DND-41 (cell line): ENCODE measurements at regions not wholly inside any gene's neighbourhood (a gene's known extent, or its start where the extent isn't known, plus 50 kb on each side); places are given as distances from the start of the nearest gene placed in this dataset.

ENCODE experiments used
- ATAC-seq: fragments of 200-7000 bp; cut with Tn5 transposase; 3 replicates; pipeline ENCODE4 v1.9.1; 2021; ENCODE audit warnings: low read depth; ENCODE audit not compliant: insufficient read depth
- DNase-seq: peaks from one replicate; pipeline ENCODE4 v3.0.0-alpha.2; 2020
- H2AFZ ChIP-seq: 2 replicates; pipeline ENCODE4 v1.6.0; 2012; ENCODE audit warnings: low read depth, low read length
- H3K27ac ChIP-seq: 2 replicates; pipeline ENCODE4 v1.5.1; 2012; ENCODE audit warnings: low read length, inconsistent platforms
- H3K27me3 ChIP-seq: fragments of 200-600 bp; sonication (generic); 2 replicates; pipeline ENCODE4 v1.6.0; 2012; ENCODE audit warnings: low read length, mild to moderate bottlenecking, inconsistent platforms; ENCODE audit not compliant: insufficient read depth, poor library complexity
- H3K36me3 ChIP-seq: 2 replicates; pipeline ENCODE4 v1.5.1; 2012; ENCODE audit warnings: low read length, inconsistent platforms; ENCODE audit not compliant: insufficient read depth
- H3K4me1 ChIP-seq: 2 replicates; pipeline ENCODE4 v1.5.1; 2012; ENCODE audit warnings: mild to moderate bottlenecking, low read length; ENCODE audit not compliant: insufficient read depth
- H3K4me2 ChIP-seq: 2 replicates; pipeline ENCODE4 v1.6.0; 2012; ENCODE audit warnings: mild to moderate bottlenecking, moderate library complexity, low read length, inconsistent platforms; ENCODE audit not compliant: insufficient read depth
- H3K4me3 ChIP-seq, 2 experiments: fragments of 200-600 bp in 1 of 2; shearing (Covaris generic) in 1 of 2; 2 replicates each; pipeline ENCODE4 v1.5.1; 2012 to 2016; ENCODE audit warnings: inconsistent platforms in 2 of 2, low read length in 2 of 2, mild to moderate bottlenecking in 2 of 2, low read depth in 1 of 2, moderate library complexity in 1 of 2
- H3K79me2 ChIP-seq: 2 replicates; pipeline ENCODE4 v1.6.0; 2012; ENCODE audit warnings: low read length, inconsistent platforms; ENCODE audit not compliant: insufficient read depth
- H3K9ac ChIP-seq: 2 replicates; pipeline ENCODE4 v1.6.0; 2012; ENCODE audit warnings: low read depth, mild to moderate bottlenecking, inconsistent platforms, low read length, moderate library complexity
- H3K9me3 ChIP-seq: 2 replicates; pipeline ENCODE4 v1.5.1; 2012; ENCODE audit warnings: low read length, moderate library complexity, mild to moderate bottlenecking, inconsistent platforms; ENCODE audit not compliant: insufficient read depth, severe bottlenecking
- H4K20me1 ChIP-seq: 2 replicates; pipeline ENCODE4 v1.6.0; 2012; ENCODE audit warnings: low read length; ENCODE audit not compliant: insufficient read depth
- CTCF ChIP-seq: IDR thresholded peaks from 2 replicates; pipeline ENCODE4 v1.5.1; 2012; ENCODE audit warnings: borderline replicate concordance, low read length, moderate library complexity, mild to moderate bottlenecking; ENCODE audit not compliant: poor library complexity, severe bottlenecking; ENCODE audit errors: extremely low read depth
- EZH2 ChIP-seq: IDR thresholded peaks from 3 replicates; pipeline ENCODE4 v1.6.1; 2012; ENCODE audit warnings: borderline replicate concordance, low read depth, mild to moderate bottlenecking, moderate library complexity, low read length, inconsistent platforms; ENCODE audit not compliant: severe bottlenecking

DNA sequence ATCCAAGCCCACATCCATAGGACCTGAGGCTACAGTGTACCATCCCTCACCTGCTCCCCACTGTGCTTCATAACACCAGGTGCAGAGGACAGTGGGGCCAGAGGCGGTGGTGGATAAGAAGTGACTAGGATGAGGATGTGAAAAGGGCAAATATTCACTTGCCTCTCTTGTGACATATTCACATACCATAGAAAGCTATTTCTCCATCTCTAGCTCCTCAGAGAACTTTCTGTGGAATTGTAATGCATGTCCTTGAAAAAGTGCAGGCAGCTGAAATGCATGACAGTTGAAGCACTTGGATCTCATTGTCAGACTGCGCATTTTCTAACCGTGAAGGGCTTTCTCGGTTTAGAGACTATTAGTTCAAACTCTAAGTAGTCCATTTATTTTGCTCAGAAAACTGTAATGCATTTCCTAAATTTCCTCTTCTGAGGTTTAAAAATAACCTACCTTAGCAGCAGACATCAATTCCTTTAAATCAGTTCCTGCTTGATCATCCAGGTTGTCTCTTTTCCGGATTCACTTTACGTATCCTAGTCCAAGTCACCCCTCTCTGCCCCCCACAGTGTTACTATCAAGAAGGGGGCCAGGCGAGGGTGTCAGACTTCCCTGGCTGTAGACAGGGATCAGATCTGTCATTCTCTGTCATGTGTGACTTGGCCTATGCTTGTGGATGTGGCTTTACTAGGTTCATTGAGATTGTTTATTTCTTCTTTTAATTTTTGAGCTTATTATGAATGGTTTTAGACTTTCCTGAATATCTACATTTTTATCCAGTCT, 984.0 kb upstream of the TMEM132C start:
- Histone ChIP-seq H2AFZ (no peak overlapping the region), H3K36me3 (no peaks in the 10 kb centered on the region), H3K4me1 (no peaks in the 10 kb centered on the region), H3K79me2 (no peaks in the 10 kb centered on the region), H4K20me1 (no peaks in the 10 kb centered on the region), H3K4me3 (no peak overlapping the region), H3K4me2 (no peak overlapping the region), H3K27ac (no peak overlapping the region), H3K9me3 (peaks cover 3% of the 10 kb centered on the region), H3K9ac (no peak overlapping the region), H3K27me3 (no peaks in the 10 kb centered on the region)
- no peak for TF ChIP-seq EZH2
- DNase-seq (no peak), ATAC-seq (no peak)

DNA sequence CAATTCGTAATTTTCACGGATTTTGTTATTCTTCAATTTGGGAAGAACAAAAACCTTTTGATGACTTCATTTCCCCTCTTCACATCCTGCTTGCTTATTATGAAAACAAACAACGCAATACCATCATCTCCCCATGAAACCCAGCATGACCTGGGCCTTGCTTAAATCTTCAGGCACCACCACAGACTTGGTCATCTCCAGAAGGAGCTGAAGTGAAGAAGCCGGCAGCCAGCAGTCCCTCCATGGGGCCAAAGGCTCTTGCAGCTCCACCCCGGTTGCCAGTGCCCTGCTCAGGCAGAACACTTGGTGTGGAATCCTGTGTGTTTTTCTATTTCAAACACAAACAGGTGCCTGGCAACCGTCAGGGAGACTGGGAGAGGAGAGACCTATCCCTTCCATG, 982.9 kb upstream of the TMEM132C start:
- no peak overlapping the region for H3K4me2 ChIP-seq
- no peaks in the 10 kb centered on the region for H3K36me3 ChIP-seq
- no peak for TF ChIP-seq EZH2
- no peak for TF ChIP-seq CTCF
- H3K9me3 ChIP-seq = peaks cover 4% of the 10 kb centered on the region
- ATAC-seq (no peak), DNase-seq (no peak)
- H3K79me2 ChIP-seq = no peaks in the 10 kb centered on the region
- H2AFZ ChIP-seq = no peak overlapping the region
- H3K4me1 ChIP-seq = no peaks in the 10 kb centered on the region
- H3K4me3 ChIP-seq = no peak overlapping the region
- H3K9ac ChIP-seq = no peak overlapping the region
- no peaks in the 10 kb centered on the region for H4K20me1 ChIP-seq
- H3K27ac ChIP-seq = no peak overlapping the region
- H3K27me3 ChIP-seq = no peaks in the 10 kb centered on the region

GRCh38 chr12:127284870-127285431, 982.0 kb upstream of the TMEM132C start:
- no peak for TF ChIP-seq EZH2
- TF ChIP-seq CTCF = no peak
- no peak for DNase-seq
- Histone ChIP-seq H3K36me3 (no peaks in the 10 kb centered on the region), H3K9ac (no peak overlapping the region), H3K27me3 (no peaks in the 10 kb centered on the region), H3K4me1 (no peaks in the 10 kb centered on the region), H3K79me2 (no peaks in the 10 kb centered on the region), H2AFZ (no peak overlapping the region), H3K4me2 (no peak overlapping the region), H4K20me1 (no peaks in the 10 kb centered on the region), H3K4me3 (no peak overlapping the region), H3K27ac (no peak overlapping the region), H3K9me3 (peaks cover 4% of the 10 kb centered on the region)
- no peak for ATAC-seq

- TF ChIP-seq EZH2 (no peak), CTCF (no peak)
- Histone ChIP-seq H3K27ac (no peak overlapping the region), H3K9me3 (peaks cover 4% of the 10 kb centered on the region), H3K4me2 (no peak overlapping the region), H3K79me2 (no peaks in the 10 kb centered on the region), H2AFZ (no peak overlapping the region), H3K4me1 (no peaks in the 10 kb centered on the region), H3K4me3 (no peak overlapping the region), H3K36me3 (no peaks in the 10 kb centered on the region), H4K20me1 (no peaks in the 10 kb centered on the region), H3K27me3 (no peaks in the 10 kb centered on the region), H3K9ac (no peak overlapping the region)
- DNase-seq = no peak
- no peak for ATAC-seq
Measured at GRCh38 chr12:127286281-127286680, 980.7 kb upstream of the TMEM132C start.
